PC-3 (cell line): ENCODE measurements at regions not wholly inside any gene's neighbourhood (a gene's known extent, or its start where the extent isn't known, plus 50 kb on each side); places are given as distances from the start of the nearest gene placed in this dataset.

Source experiments
- EZH2 ChIP-seq: fragments of 300-600 bp; sonication (generic); IDR thresholded peaks from one replicate; pipeline ENCODE4 v1.6.1; 2017; ENCODE audit warnings: antibody characterized with exemption, mild to moderate bottlenecking, low read length; ENCODE audit not compliant: unreplicated experiment
- EZH2phosphoT487 ChIP-seq: fragments of 300-600 bp; sonication (generic); IDR thresholded peaks from 2 replicates; pipeline ENCODE4 v1.6.1; 2018; ENCODE audit warnings: mild to moderate bottlenecking, antibody characterized with exemption, low read length, borderline replicate concordance
- TF ChIP-seq, protein P1 (sequence below): fragments of 300-600 bp; sonication (generic); conservative IDR thresholded peaks from 2 replicates; pipeline ENCODE4 v1.5.1; 2017; ENCODE audit warnings: antibody characterized with exemption, low read depth, mild to moderate bottlenecking, low read length

DNA sequence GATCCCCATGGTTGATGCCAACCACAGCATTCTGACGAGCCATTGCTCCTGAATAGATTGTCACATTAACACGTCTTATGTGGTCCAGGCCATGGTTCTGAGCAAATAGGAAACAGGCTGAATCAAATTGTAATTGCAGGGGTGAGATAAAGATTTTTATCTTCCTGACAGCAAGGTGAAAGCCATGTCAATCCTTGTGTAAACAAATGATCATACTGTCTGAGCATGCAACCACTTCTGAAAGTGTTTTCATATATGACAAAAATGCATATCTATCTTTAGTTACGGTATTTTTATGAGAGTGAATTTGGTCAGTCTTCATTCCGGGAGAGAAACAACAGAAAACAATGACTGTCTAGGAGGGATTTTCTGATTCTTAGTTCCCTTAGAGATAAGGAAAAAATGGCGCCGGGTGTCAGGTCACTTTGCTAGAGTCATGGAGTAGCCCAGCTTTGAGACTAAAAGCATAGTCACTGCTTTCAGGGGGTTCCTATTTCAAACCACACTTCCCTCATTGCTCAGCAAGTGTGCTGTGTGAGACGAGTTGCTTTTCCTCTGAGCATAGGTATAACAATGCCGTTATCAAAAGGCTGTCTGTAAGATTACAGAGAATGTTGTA lies 958.9 kb downstream of the DCDC2C start:
- TF ChIP-seq, protein P1, sequence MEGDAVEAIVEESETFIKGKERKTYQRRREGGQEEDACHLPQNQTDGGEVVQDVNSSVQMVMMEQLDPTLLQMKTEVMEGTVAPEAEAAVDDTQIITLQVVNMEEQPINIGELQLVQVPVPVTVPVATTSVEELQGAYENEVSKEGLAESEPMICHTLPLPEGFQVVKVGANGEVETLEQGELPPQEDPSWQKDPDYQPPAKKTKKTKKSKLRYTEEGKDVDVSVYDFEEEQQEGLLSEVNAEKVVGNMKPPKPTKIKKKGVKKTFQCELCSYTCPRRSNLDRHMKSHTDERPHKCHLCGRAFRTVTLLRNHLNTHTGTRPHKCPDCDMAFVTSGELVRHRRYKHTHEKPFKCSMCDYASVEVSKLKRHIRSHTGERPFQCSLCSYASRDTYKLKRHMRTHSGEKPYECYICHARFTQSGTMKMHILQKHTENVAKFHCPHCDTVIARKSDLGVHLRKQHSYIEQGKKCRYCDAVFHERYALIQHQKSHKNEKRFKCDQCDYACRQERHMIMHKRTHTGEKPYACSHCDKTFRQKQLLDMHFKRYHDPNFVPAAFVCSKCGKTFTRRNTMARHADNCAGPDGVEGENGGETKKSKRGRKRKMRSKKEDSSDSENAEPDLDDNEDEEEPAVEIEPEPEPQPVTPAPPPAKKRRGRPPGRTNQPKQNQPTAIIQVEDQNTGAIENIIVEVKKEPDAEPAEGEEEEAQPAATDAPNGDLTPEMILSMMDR, result no peak
- TF ChIP-seq EZH2, result no peak
- no peak for TF ChIP-seq EZH2phosphoT487
